Right lobe of liver (tissue), 4 donors: ENCODE measurements at regions not wholly inside any gene's neighbourhood (a gene's known extent, or its start where the extent isn't known, plus 50 kb on each side); places are given as distances from the start of the nearest gene placed in this dataset.

Source experiments
- POLR2A ChIP-seq: fragments of 450-650 bp; IDR thresholded peaks from one replicate; pipeline ENCODE4 v1.6.1; 2017; ENCODE audit warnings: antibody characterized with exemption, mild to moderate bottlenecking
- TF ChIP-seq, protein P1 (sequence below), 4 donors: fragments of 200-600 bp in 3 of 4; fragments of 450-650 bp in 1 of 4; IDR thresholded peaks; one replicate each; pipeline versions ENCODE4 v1.5.1 to v1.8.0; 2016 to 2022; ENCODE audit warnings: antibody characterized with exemption in 4 of 4, mild to moderate bottlenecking in 2 of 4
- donor health status: DM: no; HTN: no; CAD: no.
- donor health status: DM: no; HTN: no; CAD: no.
- donor health status: DM: no; HTN: yes; CAD: no.

DNA sequence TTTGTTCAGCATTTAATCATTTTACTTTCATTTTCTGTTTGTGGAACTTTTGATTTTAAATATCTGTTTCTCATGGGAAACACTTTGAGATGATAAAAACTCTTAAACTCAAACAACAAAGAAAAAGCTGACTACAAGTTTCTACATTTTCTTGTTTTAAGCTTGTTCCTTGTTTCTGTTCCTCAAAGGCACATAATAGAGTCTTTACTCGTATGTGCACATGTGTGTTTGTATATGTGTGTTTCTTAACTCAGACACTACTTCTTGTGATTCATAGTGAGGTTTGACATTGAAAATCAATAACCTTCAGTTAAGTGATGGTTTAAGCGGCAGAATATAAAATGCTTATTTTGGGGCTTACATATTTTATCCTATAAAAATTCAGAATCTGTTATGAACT, 786.7 kb upstream of the EPHA6 start:
- no peak for TF ChIP-seq POLR2A
- TF ChIP-seq, protein P1, sequence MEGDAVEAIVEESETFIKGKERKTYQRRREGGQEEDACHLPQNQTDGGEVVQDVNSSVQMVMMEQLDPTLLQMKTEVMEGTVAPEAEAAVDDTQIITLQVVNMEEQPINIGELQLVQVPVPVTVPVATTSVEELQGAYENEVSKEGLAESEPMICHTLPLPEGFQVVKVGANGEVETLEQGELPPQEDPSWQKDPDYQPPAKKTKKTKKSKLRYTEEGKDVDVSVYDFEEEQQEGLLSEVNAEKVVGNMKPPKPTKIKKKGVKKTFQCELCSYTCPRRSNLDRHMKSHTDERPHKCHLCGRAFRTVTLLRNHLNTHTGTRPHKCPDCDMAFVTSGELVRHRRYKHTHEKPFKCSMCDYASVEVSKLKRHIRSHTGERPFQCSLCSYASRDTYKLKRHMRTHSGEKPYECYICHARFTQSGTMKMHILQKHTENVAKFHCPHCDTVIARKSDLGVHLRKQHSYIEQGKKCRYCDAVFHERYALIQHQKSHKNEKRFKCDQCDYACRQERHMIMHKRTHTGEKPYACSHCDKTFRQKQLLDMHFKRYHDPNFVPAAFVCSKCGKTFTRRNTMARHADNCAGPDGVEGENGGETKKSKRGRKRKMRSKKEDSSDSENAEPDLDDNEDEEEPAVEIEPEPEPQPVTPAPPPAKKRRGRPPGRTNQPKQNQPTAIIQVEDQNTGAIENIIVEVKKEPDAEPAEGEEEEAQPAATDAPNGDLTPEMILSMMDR (IDR thresholded peaks at IDR 0.05), result no peak
